IPS-NIHi7 (cell line): ENCODE measurements at regions not wholly inside any gene's neighbourhood (a gene's known extent, or its start where the extent isn't known, plus 50 kb on each side); places are given as distances from the start of the nearest gene placed in this dataset.

Experiments
- DNase-seq: peaks from one replicate; pipeline ENCODE4 v3.0.0; 2012; ENCODE audit warnings: mixed read lengths; ENCODE audit errors: extremely low spot score

GRCh38 chr13:57784633-57785032 lies 153.1 kb downstream of the PCDH17 start:
- no peak for DNase-seq

GRCh38 chr13:57787058-57787791 lies 155.7 kb downstream of the PCDH17 start:
- DNase-seq, result peak; percentile 28

DNA sequence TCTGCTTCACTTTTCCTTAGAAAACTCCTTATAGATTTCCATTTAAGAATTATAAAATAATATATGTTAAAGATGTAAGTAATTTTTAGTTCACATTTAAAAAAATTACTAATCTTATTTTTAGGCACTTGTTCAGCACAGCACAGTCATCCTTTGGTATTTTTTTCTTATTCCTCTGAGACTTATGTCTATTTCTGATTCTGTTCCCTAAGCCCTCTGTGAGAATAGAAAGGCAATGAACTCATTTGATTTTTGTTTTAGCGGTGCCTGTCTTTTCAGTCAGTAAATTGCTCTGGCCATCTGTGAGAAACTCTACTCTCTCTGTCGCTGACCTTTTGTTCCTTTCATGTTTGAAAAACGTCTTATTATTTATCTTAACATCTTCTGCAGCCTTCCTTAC lies 168.1 kb downstream of the PCDH17 start:
- no peak for DNase-seq

- no peak for DNase-seq
These were observed 182.1 kb downstream of the PCDH17 start for GRCh38 chr13:57813651-57814050.

GRCh38 chr13:57815600-57815999 lies 184.1 kb downstream of the PCDH17 start:
- no peak for DNase-seq

GRCh38 chr13:57820924-57821323 lies 189.4 kb downstream of the PCDH17 start:
- DNase-seq, result no peak

DNA sequence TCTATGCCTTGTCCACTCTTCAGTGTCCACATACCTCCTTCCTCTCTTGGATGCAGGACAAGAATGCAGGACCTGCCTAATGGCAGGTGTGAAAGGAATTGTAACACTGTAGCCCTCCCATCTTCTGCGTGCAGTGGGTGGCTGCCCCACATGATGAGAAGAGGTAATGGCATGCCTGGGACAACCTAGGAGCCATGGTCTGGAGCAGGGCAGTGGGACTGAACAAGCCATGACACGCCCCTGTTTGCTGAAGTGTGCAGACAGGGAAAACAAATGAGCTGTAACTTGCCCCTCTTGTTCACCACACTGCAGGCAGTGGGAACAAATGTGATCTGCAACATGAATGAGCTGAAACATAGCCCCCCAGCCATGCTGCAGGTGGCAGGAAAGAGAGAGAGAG lies 192.2 kb downstream of the PCDH17 start:
- DNase-seq, result no peak

- DNase-seq, result no peak
These were observed 192.6 kb downstream of the PCDH17 start for GRCh38 chr13:57824121-57824520.

DNA sequence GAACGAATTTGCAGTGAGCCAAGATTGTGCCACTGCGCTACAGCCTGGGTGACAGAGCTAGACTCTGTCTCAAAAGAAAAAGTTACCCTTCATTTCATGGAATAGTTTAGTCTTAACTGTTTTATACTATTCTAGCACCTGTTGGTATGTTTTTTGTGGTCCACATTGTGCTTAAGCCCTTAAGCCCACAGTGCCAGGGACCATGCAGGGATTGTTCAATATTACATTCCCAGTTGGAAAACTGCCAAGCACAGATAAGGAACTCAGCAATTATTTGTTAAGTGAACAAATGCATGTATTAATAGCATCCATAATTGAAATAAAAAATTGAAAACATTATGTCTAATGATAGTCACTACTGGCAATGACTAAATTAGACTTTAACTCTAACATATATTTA lies 193.5 kb downstream of the PCDH17 start:
- DNase-seq, result no peak

DNA sequence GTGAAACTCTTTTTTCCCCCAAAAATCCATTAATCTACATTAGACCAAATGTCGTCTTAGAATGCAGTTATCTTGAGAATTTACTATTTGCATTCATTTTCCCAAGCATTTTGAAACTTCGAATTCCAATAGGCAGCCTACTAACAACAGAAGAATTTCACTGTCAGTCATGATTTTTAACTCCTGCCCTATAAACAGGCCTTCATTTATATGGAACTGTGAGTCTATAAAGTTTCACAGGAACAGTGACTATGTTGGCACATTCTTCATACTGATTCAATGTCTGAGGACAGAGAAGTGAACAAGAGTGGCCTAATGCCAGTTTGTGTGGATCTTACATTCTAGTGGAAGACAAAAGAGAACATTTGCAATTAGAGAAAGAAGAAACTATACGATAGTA lies 198.0 kb downstream of the PCDH17 start:
- DNase-seq, result no peak

GRCh38 chr13:57832187-57832586 lies 200.6 kb downstream of the PCDH17 start:
- no peak for DNase-seq

GRCh38 chr13:57837801-57838200 lies 206.3 kb downstream of the PCDH17 start:
- DNase-seq, result no peak

GRCh38 chr13:57843521-57843920 lies 212.0 kb downstream of the PCDH17 start:
- DNase-seq, result no peak

DNA sequence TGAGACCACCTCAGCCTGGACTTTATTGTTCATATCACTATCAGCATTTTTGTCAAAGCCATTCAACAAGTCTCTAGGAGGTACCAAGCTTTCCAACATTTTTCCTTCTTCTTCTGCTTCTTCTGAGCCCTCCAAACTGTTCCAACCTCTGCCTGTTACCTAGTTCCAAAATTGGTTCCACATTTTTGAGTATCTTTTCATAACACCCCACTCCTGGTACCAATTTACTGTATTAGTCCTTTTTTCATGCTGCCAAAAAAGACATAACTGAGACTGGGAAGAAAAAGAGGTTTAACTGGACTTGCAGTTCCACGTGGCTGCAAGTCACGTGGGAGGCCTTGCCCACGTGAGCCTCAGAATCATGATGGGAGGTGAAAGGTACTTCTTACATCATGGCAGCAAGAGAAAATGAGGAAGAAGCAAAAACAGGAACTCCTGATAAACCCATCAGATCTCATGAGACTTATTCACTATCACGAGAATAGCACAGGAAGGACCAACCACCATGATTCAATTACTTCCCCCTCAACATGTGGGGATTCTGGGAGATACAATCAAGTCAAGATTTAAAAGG lies 215.1 kb downstream of the PCDH17 start:
- DNase-seq, result no peak

- DNase-seq, result no peak
These were observed 226.4 kb downstream of the PCDH17 start for GRCh38 chr13:57857945-57858344.

DNA sequence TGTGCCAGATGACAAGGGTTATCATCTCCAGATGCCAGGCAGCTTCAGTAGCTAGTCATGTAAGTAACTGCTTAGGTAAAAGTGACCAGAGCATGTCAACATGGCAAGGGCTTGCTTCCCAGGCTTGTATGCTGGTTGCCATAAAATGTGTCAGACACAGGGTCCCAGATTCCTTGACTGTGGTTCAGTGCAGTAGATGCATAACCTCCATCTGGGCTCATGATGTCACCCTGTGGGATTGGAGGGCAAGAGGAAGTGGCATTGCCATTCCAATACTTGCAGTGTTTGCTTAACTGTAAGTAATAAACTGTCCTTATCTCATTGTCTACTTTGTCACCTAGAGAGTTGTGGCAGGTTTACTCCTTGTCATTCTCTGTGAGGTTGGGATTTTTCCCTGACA lies 226.8 kb downstream of the PCDH17 start:
- DNase-seq, result no peak

- DNase-seq, result no peak
These were observed 231.3 kb downstream of the PCDH17 start for GRCh38 chr13:57862879-57863278.

GRCh38 chr13:57865600-57866294 lies 234.2 kb downstream of the PCDH17 start:
- no peak for DNase-seq

DNA sequence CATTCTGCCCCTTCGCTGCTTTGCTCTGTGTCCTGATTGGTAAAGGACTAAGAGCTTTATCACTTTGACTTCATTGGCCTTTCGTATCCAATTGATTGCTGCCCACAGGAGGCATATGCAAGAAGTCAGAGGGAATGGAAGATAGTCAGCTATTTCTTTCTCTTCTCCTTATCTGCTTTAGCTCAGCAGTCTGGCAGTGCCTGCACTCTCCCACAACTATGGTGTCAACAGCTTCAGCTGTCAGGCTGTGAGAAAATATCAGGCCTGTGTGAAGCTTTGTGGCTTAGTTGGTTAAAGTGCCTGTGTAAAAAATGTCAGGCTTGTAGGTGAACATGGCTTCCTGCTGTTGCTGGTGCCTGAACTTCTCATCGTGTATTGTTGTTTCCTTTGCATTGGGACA lies 243.0 kb downstream of the PCDH17 start:
- peak; percentile 21 for DNase-seq

- no peak for DNase-seq
These were observed 246.1 kb downstream of the PCDH17 start for GRCh38 chr13:57877601-57878000.

DNA sequence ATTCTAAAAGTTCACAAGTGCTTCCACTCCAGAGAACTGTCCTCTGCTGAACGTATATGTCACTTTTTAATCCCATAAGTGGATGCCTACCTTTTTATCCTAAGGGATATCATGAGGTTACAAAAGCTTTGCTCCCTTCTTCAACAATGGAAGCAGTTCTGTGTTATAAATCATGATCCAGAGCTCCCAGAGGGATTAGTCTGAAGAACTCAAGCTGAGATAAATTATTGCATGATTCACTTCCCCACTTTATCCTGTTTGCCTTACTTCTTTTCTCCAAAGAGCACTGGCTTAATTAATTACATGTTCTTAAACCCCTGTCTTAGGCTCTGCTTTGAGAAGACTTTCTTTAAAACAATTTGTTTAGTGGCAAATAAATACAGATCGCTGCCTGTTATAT lies 246.7 kb downstream of the PCDH17 start:
- no peak for DNase-seq

- DNase-seq, result no peak
These were observed 265.7 kb downstream of the PCDH17 start for GRCh38 chr13:57897225-57897624.

GRCh38 chr13:57899096-57899495 lies 267.6 kb downstream of the PCDH17 start:
- no peak for DNase-seq
